ENCODE measurements at regions not wholly inside any gene's neighbourhood (a gene's known extent, or its start where the extent isn't known, plus 50 kb on each side); places are given as distances from the start of the nearest gene placed in this dataset.

DNA sequence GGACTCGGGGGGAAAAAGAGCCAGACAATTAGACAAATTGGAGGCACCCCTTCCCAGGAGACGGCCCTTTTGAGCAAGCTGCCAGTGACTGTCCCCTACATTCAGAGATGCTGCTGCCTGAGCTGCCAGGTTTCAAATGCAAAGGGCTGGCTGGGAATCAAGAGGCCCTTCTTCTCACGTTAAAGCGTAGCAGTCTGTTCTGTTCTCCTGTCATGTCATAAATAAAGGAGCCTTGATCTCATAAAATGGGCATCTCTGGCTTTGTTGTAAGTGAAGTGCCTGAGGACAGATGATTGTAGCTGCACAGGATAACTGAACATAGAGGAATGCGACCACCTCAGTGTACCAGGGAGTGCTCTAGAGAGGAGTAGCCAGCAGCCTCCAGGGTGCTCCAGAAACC, 917.9 kb downstream of the GRID1 start:
- POLR2A ChIA-PET (ENCODE audit: low non-redundant PET) = no interaction called here
- no peak for DNase-seq (ENCODE audit: low spot score)
- H3K27ac ChIP-seq = no peak overlapping the region
- TF ChIP-seq, protein P1, sequence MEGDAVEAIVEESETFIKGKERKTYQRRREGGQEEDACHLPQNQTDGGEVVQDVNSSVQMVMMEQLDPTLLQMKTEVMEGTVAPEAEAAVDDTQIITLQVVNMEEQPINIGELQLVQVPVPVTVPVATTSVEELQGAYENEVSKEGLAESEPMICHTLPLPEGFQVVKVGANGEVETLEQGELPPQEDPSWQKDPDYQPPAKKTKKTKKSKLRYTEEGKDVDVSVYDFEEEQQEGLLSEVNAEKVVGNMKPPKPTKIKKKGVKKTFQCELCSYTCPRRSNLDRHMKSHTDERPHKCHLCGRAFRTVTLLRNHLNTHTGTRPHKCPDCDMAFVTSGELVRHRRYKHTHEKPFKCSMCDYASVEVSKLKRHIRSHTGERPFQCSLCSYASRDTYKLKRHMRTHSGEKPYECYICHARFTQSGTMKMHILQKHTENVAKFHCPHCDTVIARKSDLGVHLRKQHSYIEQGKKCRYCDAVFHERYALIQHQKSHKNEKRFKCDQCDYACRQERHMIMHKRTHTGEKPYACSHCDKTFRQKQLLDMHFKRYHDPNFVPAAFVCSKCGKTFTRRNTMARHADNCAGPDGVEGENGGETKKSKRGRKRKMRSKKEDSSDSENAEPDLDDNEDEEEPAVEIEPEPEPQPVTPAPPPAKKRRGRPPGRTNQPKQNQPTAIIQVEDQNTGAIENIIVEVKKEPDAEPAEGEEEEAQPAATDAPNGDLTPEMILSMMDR (conservative IDR thresholded peaks at IDR 0.05; ENCODE audit: low read depth) = no peak
- CTCF ChIA-PET = no interaction called here

DNA sequence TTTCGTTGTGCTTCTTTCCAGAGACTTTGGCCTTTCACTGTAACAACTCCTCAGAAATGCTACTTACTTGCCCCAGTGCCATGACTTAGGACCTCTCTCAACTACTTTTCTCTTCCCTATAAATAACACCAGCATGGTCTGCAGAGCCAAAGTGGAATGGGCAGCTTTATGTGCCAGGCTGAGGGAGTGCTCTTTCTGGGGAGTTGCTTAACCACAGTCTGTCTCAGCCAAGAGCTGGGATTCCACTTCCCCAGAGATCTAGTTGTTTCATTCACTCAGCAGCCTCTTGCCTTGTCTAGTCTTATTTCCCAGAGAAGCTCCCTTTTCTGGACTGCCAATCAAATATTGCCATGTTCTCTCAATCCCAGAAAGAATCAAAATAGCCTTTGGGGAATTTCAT, 912.2 kb downstream of the GRID1 start:
- ChIA-PET POLR2A (ENCODE audit: low non-redundant PET) (no interaction called here), CTCF (interaction anchor here (0.7 kb wide), 1 partner anchor 297 kb away, joined by 3 read pairs; no protein-coding TSS in a partner anchor)
- TF ChIP-seq, protein P1 (conservative IDR thresholded peaks at IDR 0.05; ENCODE audit: low read depth) = no peak
- no peak for DNase-seq (ENCODE audit: low spot score)
- H3K27ac ChIP-seq = no peak overlapping the region

DNA sequence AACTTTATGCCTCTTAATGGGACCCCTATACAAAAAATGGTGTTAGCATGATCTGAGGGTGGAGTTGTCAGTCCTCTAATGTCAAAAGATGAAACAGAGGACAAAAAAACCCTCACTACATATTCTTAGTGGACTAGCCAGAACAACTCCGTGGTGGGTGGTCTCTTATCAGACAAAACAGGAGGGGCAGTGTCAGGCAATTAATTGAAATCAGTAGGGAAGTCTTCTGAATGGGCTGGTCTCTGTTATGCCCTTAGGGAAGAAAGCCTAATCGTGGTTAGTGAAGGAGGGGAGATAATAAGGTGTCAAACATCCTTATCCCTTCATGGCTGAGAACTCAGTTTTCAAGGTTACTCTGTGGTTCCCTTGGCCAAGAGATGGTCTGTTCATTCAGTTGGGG, 909.4 kb downstream of the GRID1 start:
- no peak for DNase-seq (ENCODE audit: low spot score)
- ChIA-PET POLR2A (ENCODE audit: low non-redundant PET) (no interaction called here), CTCF (no interaction called here)
- TF ChIP-seq, protein P1 (conservative IDR thresholded peaks at IDR 0.05; ENCODE audit: low read depth) = no peak
- no peak overlapping the region for H3K27ac ChIP-seq

DNA sequence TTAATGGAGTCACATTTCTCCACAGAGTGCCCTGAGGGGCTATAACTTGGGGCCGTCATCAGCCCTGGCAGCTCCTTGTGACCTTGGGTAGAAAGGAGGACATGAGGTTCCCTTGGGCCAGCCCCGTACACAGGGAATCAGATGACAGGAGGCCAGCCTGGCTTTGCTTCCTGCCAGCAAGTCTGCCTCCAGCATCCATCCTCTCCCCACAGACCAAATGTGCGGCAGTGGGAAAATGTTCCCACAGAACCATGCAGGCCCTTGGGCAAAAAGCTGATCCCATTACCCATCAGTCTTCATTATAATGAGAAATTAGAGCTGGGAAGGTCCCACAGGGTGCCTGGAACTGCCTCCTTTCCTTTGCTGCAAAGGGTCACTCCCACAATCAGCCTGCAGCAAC, 908.3 kb downstream of the GRID1 start:
- CTCF ChIA-PET = no interaction called here
- TF ChIP-seq, protein P1 (conservative IDR thresholded peaks at IDR 0.05; ENCODE audit: low read depth) = no peak
- DNase-seq (ENCODE audit: low spot score) = no peak
- no peak overlapping the region for H3K27ac ChIP-seq
- POLR2A ChIA-PET (ENCODE audit: low non-redundant PET) = no interaction called here

DNA sequence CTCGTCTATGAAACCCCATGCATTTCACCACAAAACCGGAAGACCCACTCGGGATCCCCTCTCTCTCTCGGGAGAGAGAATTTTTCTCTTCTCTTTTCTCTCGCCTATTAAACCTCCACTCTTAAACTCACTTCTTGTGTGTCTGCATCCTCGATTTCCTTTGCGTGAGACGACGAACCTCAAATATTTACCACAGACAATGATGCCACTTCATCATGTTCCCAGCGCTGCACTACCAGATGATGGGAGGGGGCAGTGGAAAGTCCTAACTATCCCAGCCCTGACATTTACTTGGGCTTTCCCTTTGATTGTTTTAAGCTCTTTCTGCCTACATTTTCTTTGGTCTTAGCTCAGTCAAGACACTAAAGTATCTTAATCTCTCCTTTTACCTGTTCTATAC, 906.7 kb downstream of the GRID1 start:
- TF ChIP-seq, protein P1 (conservative IDR thresholded peaks at IDR 0.05; ENCODE audit: low read depth) = no peak
- CTCF ChIA-PET = no interaction called here
- POLR2A ChIA-PET (ENCODE audit: low non-redundant PET) = no interaction called here
- no peak for DNase-seq (ENCODE audit: low spot score)
- H3K27ac ChIP-seq = no peak overlapping the region

DNA sequence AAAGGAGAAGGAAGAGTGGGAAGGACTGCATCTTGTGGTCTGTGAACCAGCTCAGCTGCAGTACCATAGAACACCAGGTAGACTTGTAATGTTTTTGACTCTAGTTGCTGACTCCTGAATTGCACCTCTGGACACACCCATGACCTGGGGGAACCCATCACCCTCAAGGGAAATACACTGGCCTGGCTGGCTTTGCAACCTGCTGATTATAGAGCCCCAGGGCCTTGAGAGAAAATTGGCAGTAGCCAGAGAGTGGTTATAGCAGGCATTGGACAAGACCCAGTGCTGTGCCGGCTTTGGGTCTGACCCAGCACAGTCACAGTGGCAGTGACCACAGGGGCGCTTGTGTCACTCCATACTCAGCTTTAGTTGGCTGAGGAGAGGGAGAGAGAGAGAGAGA, 902.3 kb downstream of the GRID1 start:
- no peak overlapping the region for H3K27ac ChIP-seq
- DNase-seq (ENCODE audit: low spot score) = no peak
- CTCF ChIA-PET = no interaction called here
- POLR2A ChIA-PET (ENCODE audit: low non-redundant PET) = no interaction called here
- TF ChIP-seq, protein P1 (conservative IDR thresholded peaks at IDR 0.05; ENCODE audit: low read depth) = no peak

DNA sequence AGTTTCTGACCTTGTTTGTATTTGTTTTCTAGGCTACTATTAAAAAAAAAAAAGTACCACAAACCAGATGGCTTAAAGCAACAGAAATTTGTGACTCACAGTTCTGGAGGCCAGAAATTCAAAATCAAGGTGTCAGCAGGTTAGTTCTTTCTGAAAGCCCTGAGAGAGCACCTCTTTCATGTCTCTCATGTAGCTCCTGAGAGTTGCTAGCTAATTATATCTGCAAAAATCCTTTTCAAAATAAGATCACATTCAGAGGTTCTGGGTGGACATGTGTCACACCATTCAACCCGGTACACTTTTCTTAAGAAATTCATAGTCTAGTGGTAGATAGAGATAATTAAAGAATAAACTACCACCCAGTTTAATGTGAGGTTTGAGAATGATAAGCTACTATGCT, 888.6 kb downstream of the GRID1 start:
- no peak for DNase-seq (ENCODE audit: low spot score)
- TF ChIP-seq, protein P1 (conservative IDR thresholded peaks at IDR 0.05; ENCODE audit: low read depth) = no peak
- POLR2A ChIA-PET (ENCODE audit: low non-redundant PET) = no interaction called here
- CTCF ChIA-PET = no interaction called here
- no peak overlapping the region for H3K27ac ChIP-seq
